ENCODE measurements at regions not wholly inside any gene's neighbourhood (a gene's known extent, or its start where the extent isn't known, plus 50 kb on each side); places are given as distances from the start of the nearest gene placed in this dataset.

DNA sequence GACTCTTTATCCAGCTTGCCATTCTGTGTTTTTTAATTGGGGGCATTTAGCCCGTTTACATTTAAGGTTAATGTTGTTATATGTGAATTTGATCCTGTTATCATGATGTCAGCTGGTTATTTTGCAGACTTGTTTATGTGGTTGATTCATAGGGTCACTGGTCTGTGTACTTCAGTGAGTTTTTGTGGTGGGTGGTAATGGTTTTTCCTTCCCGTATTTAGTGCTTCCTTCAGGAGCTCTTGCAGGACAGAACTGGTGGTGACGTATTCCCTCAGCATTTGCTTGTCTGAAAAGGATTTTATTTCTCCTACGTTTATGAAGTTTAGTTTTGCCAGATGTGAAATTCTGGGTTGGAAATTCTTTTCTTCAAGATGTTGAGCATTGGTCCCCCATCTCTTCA lies 381.1 kb downstream of the MAN2A1 start:
- H3K4me2 ChIP-seq: no peak overlapping the region
- H3K4me3 ChIP-seq: no peak overlapping the region
- FAIRE-seq (no peak), DNase-seq (ENCODE audit: low read depth in 1 of 2, low spot score in 1 of 2) (no peak), ATAC-seq (no peak)
- TF ChIP-seq CBX8 (IDR thresholded peaks at IDR 0.05) (no peak), ZFP36 (IDR thresholded peaks at IDR 0.05; ENCODE audit: borderline replicate concordance, partially characterized antibody) (no peak), HOXA7 (CRISPR knock-in tag; IDR thresholded peaks at IDR 0.05) (no peak), CHD4 (IDR thresholded peaks at IDR 0.05; ENCODE audit: borderline replicate concordance) (no peak), RFX5 (IDR thresholded peaks at IDR 0.05) (no peak), PHF8 (IDR thresholded peaks at IDR 0.05; ENCODE audit: borderline replicate concordance, low read depth) (no peak), NR3C1 (IDR thresholded peaks at IDR 0.05) (no peak), EHF (CRISPR knock-in tag; IDR thresholded peaks at IDR 0.05) (no peak), HEYL (CRISPR knock-in tag; IDR thresholded peaks at IDR 0.05) (no peak), HDAC2 (IDR thresholded peaks at IDR 0.05) (no peak), CBX2 (IDR thresholded peaks at IDR 0.05; ENCODE audit: borderline replicate concordance, low read depth) (no peak), KDM1A (IDR thresholded peaks at IDR 0.05; ENCODE audit: low read depth) (no peak)
- TF ChIP-seq, protein P1, sequence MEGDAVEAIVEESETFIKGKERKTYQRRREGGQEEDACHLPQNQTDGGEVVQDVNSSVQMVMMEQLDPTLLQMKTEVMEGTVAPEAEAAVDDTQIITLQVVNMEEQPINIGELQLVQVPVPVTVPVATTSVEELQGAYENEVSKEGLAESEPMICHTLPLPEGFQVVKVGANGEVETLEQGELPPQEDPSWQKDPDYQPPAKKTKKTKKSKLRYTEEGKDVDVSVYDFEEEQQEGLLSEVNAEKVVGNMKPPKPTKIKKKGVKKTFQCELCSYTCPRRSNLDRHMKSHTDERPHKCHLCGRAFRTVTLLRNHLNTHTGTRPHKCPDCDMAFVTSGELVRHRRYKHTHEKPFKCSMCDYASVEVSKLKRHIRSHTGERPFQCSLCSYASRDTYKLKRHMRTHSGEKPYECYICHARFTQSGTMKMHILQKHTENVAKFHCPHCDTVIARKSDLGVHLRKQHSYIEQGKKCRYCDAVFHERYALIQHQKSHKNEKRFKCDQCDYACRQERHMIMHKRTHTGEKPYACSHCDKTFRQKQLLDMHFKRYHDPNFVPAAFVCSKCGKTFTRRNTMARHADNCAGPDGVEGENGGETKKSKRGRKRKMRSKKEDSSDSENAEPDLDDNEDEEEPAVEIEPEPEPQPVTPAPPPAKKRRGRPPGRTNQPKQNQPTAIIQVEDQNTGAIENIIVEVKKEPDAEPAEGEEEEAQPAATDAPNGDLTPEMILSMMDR (IDR thresholded peaks at IDR 0.05): no peak
- TF ChIP-seq, protein P2, sequence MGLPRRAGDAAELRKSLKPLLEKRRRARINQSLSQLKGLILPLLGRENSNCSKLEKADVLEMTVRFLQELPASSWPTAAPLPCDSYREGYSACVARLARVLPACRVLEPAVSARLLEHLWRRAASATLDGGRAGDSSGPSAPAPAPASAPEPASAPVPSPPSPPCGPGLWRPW (IDR thresholded peaks at IDR 0.05): no peak
- H3K9me3 ChIP-seq: no peaks in the 10 kb centered on the region
- CTCF ChIA-PET: interaction anchor here (1.7 kb wide), 1 partner anchor 12 kb away, joined by 4 read pairs; no protein-coding TSS in a partner anchor
- WGBS (ENCODE audit: missing lambda C conversion rate): 21% methylated on average over 4 of the region's 4 CpGs
- H3K27ac ChIP-seq: no peak overlapping the region
- no peaks in the 10 kb centered on the region for H3K4me1 ChIP-seq
- POLR2A ChIA-PET: no interaction called here

DNA sequence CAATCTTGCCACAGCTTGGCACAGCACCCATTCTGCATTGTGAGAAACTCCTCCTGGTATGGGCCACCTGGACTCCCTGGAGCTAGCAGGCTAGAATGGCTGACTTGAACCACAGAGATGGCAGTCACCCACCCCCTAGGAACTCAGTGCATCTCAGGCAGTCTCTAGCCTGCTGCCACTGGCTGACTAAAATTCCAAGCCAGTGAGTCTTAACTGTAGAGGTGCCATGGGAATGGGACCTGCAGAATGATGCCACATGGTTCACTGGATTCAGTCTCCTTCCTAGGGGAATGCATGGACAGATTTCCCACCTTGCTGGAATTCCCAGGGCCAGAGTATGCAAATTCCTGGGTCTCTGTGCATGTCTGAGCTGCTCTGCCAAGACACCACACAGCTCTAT lies 382.9 kb downstream of the MAN2A1 start:
- no peak overlapping the region for H3K4me2 ChIP-seq
- FAIRE-seq: no peak
- no peak for ATAC-seq
- no peaks in the 10 kb centered on the region for H3K9me3 ChIP-seq
- POLR2A ChIA-PET: no interaction called here
- H3K27ac ChIP-seq: no peak overlapping the region
- DNase-seq (ENCODE audit: low read depth in 1 of 2, low spot score in 1 of 2): no peak
- CTCF ChIA-PET: no interaction called here
- no peaks in the 10 kb centered on the region for H3K4me1 ChIP-seq
- TF ChIP-seq MAFK (IDR thresholded peaks at IDR 0.05; ENCODE audit: partially characterized antibody): no peak
- TF ChIP-seq SMC3 (IDR thresholded peaks at IDR 0.05): no peak
- TF ChIP-seq RAD21 (conservative IDR thresholded peaks at IDR 0.05 in 1 of 2, IDR thresholded peaks at IDR 0.05 in 1 of 2): no peak
- no peak for TF ChIP-seq EHF (CRISPR knock-in tag; IDR thresholded peaks at IDR 0.05)
- TF ChIP-seq RNF2 (IDR thresholded peaks at IDR 0.05; ENCODE audit: borderline replicate concordance, low read depth): no peak
- TF ChIP-seq EHMT2 (IDR thresholded peaks at IDR 0.05; ENCODE audit: low read depth): no peak
- H3K4me3 ChIP-seq: no peak overlapping the region

DNA sequence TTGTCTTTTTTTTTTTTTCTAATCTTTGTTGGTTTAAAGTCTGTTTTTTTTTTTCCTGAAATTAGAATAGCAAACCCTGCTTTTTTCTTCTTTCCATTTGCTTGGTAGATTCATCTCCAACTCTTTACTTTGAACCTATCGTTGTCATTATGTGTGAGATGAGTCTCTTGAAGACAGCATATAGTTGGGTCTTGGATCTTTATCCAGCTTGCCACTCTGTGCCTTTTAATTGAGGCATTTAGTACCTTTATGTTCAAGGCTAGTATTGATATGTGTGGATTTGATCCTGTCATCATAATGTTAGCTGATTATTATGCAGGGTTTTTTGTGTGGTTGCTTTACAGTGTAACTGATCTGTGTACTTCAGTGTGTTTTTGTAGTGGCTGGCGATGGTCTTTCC lies 383.8 kb downstream of the MAN2A1 start:
- 2% methylated on average over 2 of the region's 2 CpGs for WGBS (ENCODE audit: missing lambda C conversion rate)
- CTCF ChIA-PET: no interaction called here
- no peak overlapping the region for H3K4me2 ChIP-seq
- no peak for TF ChIP-seq MAZ (IDR thresholded peaks at IDR 0.05; ENCODE audit: borderline replicate concordance, low read depth, low read length)
- no peak for TF ChIP-seq NR3C1 (IDR thresholded peaks at IDR 0.05)
- TF ChIP-seq, protein P3, sequence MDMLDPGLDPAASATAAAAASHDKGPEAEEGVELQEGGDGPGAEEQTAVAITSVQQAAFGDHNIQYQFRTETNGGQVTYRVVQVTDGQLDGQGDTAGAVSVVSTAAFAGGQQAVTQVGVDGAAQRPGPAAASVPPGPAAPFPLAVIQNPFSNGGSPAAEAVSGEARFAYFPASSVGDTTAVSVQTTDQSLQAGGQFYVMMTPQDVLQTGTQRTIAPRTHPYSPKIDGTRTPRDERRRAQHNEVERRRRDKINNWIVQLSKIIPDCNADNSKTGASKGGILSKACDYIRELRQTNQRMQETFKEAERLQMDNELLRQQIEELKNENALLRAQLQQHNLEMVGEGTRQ (IDR thresholded peaks at IDR 0.05): no peak
- TF ChIP-seq RARB (CRISPR knock-in tag; IDR thresholded peaks at IDR 0.05): no peak
- no peak for TF ChIP-seq CHD4 (IDR thresholded peaks at IDR 0.05; ENCODE audit: borderline replicate concordance)
- no peak for TF ChIP-seq TP53 (CRISPR knock-in tag; IDR thresholded peaks at IDR 0.05)
- TF ChIP-seq JUN (IDR thresholded peaks at IDR 0.05): no peak
- TF ChIP-seq HOXB13 (CRISPR knock-in tag; IDR thresholded peaks at IDR 0.05; ENCODE audit: low read depth): no peak
- no peak for ATAC-seq
- no peak overlapping the region for H3K4me3 ChIP-seq
- no peak overlapping the region for H3K27ac ChIP-seq
- no peak for FAIRE-seq
- DNase-seq (ENCODE audit: low read depth in 1 of 2, low spot score in 1 of 2): no peak
- POLR2A ChIA-PET: no interaction called here
- H3K9me3 ChIP-seq: no peaks in the 10 kb centered on the region
- H3K4me1 ChIP-seq: no peaks in the 10 kb centered on the region
